C1 segment of cervical spinal cord (tissue), 14 donors: ENCODE measurements at regions not wholly inside any gene's neighbourhood (a gene's known extent, or its start where the extent isn't known, plus 50 kb on each side); places are given as distances from the start of the nearest gene placed in this dataset.

Experiments used
- DNase-seq, 14 donors: peaks; one replicate each; lab custom pipeline; 2025; lab: John Stamatoyannopoulos, UW

DNA sequence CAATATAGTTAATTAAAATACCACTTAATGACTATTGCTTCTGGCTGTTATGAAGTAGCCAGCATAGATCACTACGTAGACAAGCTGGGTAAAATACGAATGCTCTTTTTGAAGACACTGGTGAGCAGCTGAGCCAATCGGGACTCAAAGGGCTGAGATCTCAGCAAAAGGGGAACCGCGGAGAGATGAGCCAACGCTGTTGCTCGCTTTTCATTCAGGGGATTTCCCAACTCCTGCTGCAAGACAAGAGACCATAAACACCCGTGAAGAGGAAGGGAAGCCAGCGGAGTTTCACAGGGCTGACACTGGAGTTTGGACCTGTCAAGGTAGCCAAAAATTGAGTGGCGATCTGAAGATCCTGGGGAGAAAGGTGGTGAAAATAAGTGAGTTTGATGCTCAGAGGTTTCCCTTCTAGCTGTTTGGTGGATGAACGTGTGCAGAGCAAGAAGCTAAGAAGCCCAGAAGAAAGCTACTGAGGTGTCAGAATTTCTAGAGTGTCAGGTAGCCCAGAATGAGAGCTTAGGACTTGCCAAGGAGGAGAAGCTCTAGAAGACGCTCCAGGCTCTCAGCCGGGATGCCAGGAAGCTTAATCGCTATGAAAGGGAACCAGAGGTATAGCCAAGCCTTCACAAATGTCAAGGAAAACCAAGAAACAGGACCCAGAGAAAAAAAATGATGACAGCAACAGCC, 79.6 kb upstream of the RNU6ATAC start:
- peak in 6 of 14 donors; percentile 9 to 39 (median 16) for DNase-seq

DNA sequence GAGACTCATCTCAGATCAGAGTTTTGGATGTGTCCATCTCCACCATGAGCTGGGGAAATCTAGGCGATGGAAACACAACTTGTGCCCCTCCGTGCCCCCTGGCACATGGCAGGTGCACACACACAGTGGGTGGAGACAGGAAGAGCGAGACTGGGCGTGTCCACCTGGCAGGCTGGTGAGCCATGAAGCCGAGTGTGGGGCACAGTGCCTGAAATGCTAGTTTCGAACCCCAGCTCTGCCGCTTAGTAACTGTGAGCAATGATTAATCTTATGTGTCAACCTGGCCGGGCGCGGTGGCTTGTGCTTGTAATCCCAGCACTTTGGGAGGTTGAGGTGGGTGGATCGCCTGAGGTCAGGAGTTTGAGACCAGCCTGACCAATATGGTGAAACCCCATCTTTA, 80.8 kb upstream of the RNU6ATAC start:
- no peak for DNase-seq

DNA sequence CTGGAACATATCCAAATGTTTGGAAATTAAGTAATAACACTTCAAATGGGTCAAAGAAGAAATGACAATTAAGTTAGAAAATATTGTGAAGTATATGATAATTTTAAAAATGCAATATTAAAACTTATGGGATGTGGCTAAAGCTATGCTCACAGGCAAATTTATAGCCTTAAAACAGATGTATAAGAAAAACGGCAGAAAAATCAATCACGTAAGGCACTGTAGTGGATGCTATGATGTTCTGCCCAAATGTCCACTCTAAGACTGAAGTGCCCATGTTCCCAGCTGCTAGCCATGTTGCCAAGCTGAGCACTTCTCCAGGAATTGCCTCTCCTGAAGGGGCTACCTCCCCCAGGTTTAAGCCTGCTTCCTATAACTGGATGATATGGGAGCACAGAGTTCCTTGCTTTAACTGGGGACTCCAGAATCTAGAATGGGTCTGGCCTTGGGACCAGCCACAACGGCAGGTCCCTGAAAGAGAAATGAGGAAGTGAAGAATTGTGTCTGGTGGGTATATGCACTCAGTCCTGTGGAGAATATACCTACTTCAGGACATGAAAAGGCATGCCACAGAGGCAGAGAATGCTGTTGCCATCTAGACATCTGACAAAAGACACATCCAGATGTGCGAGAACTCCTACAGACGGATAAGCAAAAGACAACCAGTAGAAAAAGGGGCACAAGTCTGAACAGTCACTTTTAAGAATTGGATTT, 78.2 kb upstream of the RXRA start:
- no peak for DNase-seq

DNA sequence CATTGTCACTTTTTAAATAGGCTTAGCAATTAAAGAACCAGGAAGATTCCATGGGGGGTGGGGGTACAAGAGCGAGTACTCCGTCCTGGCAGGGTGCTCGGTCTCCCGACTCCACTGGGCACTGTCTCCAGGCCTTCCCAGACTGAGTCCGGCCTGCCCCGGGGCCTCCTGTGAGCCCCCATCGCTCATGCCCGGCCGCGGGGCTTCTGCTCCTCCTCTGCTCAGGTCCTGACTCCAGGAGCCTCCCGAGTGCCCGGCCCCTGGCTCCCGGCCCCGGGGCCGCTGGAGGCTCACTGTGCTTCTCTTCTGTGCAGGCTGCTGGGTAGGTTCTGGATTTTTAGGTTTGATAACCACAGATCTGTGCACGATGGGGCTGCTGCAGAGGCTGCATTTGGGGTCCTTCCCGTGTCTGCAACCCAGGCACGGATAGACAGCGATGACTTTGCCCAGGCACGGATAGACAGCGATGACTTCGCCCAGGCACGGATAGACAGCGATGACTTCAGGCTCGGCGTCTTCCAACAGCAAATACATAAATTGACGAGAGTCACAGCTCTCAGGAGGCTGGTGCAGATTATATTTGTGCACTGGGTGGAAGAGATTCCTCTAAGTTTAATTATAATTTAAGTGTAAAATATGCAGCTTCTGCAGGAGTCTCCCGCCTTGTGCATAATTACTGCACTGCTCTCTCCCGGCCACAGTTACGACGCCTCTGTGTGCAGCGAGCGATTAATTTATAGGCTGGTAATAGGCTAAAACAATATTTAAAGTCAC, 74.8 kb upstream of the RXRA start:
- no peak for DNase-seq

DNA sequence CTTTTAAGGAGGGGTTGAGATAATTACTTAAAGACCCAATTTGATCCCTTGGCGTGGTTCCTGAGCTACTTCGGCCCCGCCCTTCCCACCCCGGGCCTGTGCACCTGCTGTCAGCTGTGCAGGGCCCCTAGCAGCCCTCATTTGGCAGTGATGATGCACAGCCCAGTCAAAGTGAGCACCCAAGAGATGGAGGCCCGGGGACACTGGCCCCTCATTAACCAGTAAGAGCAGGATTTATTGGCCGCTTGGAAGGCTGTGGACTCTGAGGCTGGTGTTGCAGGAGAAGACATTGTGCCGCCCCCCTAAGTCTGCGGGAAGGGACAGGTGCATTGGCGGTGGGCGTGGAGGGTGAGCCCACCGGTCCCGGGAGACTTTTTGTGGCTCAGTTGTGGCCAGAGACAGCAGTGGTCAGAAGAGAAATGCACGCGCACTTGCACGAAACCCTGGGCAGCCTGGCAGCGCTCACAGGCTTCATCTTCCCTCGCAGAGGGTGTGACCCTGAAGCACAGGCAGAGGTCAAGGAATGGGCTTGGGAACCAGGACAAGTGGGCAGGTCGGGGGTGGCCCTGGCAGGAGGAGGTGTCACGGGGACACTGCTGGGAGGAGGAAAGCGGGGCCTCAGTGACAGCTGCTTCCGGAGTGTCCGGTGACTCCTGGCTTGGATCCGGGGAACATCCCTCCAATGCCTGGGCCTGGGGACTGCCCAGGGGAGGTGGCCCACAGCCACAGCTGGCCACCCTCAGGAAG, 74.0 kb upstream of the RXRA start:
- DNase-seq = no peak

DNA sequence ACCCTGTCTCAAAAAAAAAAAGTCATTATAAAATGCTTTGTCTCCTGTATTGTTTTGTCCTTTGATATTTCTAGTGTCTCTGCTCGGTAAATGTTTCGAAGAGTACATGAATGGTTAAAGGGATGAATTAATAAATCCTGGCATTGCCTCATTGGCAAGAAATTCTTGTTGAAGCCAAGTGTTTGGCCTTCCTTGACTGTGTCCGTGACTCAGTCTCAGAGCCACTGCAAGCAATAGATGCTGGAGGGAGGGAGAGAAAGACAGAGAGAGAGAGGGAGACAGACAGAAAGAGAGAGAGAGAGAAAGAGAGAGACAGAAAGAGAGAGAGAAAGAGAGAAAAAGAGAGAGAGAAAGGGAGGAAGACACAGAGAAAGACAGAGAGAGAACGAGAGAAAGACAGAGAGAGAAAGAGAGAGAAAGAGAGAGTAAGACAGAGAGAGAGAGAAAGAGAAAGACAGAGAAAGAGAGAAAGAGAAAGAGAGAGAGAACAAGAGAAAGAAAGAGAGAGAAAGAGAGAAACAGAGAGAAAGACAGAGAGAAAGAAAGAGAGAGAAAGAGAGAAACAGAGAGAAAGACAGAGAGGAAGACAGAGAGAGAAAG, 72.5 kb upstream of the RXRA start:
- DNase-seq = no peak

DNA sequence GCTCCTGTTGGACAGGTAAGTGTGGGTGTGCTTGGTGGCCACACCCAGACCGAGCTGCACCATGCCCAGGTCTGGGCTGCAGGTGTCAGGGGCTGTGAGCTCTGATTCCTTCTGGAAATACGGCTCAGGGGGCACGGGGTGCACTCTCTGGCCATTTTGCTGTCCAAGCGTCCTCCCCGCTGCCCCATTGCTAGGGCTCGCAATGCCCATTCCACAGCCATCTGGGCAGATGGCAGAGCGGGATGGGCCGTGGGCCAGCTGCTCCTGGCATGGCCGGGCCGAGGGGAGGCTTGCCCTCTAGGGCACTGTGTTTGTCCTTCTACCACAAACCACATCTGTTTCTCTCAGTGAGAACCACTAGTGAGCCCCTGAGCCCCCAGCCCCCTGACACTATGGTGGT, 67.9 kb upstream of the RXRA start:
- peak in 1 of 14 donors; percentile 28 for DNase-seq

DNA sequence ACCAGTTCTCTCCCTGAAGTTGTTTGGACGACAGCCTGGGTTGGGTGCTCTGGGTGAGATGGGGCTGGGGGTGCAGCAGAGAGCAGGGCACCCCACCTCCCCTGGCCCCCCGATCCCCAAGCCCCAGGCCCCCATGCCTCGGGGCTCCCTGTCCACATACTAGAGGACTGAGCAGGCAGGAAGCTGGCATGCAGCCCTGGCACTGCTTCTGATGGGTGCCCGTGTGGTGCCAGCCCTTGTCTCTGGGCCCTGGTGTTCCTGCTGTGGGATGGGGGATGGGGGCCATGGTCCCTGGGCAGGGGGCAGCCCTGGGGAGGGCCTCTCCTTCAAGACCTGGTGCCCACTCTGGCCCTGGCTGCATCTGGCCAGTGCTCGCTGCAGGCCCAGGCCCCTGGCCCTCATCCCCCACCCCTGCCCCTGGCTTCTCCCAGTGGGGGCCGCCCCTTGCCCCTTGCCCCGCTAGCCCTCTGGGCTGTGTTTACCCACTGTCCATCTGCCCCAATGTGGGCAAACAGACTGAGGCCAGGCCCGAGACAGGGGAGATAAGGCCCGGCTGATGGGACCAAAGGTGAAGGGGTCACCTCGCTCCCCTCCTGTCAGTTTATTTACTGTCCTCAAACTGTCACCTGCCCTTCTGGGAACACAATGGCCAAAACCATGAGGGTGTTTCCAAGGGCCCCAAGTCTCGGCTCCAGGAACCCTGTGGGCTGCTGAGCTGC, 67.3 kb upstream of the RXRA start:
- no peak for DNase-seq

DNA sequence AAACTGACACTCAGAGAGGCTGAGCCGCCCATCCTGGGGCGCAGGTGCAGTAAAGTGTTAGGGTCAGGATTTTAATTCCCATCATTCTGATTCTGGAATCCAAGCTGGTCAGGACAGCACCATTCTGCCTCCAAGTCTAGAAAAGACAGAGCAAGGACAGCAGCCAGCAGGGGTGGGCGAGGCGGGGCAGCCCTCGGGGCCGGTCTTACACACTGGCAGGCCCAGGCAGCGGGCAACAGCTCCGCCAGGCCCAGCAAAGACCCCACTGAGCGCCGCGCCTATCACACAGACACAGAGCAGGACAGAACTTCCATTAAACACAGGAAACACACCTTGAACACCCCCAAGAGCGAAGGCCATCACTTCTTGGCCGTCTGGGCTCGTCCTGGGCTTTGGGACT, 66.5 kb upstream of the RXRA start:
- DNase-seq = no peak

DNA sequence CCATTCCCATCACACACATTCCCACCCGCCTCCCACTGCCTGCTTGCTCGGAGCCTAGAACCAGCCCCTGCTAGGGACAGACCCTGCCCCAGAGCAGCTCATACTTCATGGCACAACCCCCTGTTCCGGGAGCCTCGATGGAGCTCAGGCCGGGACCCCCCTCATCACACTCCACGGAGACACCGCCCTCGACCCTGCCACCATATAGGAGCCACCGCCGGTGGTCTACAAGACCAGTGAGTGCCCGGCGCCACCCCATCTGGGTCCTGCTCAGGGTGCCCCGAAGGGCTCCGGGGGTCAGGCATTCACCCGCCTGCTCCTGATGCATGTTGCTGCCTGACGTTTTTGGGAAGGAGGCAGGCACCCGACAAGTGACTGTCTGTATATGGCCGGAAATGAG, 65.5 kb upstream of the RXRA start:
- no peak for DNase-seq

DNA sequence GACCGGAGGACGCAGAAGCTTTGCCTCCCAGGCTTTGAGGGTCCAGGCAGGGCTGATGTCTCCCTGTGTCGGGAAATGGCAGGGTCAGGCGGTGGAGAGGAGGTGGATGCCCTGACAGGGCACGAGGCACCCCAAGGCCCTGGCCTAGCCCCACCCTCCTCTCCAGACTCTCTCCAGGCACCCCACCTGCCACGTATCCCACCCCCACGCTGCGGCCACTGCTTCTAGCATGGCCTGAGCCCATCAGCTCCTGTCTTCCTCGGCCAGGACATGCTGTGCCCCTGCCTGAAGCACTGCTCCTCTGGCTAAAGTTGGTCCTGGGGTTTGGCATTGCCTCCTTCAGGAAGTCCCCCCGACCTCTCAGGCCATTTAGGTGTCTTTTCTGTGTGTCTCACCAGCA, 64.2 kb upstream of the RXRA start:
- DNase-seq = no peak

DNA sequence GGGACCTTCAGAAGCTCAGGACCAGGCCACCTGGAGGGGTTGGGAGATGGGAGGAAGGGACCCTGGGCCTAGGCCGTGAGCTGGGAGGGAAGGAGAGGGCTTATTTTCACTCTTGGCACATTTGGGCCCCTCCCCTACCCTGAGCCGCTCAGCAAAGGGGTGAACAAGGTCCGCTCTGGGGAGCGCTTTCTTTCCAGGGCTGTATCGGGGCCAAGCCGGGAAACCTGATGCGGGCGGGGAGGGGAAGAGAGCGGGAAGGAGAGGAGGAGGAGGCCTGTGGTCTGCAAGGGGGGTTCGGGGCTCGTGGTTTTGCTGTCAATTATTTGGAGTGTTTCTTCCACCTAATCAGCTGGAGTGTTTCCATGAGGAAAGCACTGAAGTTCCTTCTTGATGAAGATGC, 62.7 kb upstream of the RXRA start:
- DNase-seq = no peak

DNA sequence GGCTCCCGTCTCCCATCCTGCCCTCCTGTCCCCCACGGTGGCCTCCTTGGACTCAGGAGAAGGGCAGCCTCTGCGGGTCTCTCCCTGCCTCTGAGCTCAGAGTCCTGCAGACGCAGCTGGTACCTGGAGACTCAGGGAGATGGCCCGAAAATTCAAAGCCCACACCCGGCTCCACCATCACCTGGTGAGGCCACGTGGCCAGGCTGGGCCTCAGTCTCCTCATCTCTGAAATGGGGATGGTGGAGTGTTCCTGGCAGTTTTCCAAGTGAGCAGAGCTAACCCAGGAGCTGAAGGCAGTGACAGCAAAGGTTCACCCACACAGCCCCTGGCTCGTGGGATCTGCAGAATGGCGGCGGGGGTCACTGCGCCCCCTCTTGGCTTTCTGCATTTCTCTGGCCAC, 62.1 kb upstream of the RXRA start:
- no peak for DNase-seq

DNA sequence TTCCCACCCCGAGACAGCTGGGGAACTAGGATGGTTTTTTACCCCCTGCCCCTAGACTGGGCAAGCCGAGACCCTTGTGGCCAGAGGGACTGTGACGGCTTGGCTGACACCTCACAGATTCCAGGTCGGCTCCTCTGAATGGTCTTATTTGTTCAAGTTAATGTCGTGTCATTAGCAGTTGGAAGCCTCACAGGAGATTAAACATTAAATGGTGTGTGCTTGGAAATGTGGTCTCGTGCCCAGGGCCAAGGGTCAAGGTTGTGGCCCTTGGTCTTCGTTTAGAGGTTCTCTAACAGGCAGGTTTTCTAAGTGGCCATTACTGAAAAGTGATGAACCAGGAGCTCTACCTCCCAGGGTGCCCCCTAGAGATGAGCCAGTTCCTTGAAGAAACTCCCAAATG, 61.2 kb upstream of the RXRA start:
- no peak for DNase-seq

DNA sequence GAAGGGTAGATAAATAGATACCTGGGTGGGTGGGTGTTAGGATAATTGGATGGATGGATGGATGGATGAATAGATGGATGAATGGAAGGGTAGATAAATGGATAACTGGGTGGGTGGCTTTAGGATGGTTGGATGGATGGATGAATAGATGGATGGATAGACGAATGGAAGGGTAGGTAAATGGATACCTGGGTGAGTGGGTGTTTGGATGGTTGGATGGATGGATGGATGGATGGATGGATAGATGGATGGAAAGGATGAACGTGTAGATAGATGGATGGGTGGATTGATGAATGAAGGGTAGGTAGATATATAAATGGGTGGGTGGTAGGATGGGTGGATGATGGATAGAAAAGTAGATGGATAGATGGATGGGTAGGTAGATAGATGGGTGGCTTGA, 59.8 kb upstream of the RXRA start:
- DNase-seq = no peak

DNA sequence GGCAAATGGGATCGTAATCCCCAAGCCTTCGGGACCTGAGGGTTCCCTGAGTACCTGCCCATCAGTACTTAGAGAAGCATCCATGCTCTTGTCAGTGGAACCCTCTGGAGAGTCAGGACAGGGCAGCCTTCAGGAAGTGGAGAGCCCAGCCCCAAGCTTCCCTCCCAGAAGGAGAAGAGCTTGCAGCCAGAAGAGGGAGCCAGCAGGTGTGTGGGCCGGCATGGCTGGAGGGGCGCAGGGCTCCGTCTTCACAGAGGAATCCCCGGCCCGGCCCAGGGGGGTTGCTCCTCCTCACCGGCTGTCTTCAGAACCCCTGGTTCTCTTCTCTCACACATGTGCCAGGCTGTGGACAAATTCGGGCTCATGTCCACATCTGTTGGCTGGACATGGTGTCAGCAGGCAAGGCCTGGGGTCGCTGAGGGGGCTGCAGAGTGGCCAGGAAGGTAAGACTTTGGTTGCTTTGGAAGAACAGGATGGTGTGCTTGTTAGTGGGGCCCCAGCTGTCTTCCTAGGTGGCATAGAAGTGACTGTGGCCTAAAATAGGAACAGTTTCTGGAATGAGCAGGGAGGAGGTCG, 58.9 kb upstream of the RXRA start:
- no peak for DNase-seq

DNA sequence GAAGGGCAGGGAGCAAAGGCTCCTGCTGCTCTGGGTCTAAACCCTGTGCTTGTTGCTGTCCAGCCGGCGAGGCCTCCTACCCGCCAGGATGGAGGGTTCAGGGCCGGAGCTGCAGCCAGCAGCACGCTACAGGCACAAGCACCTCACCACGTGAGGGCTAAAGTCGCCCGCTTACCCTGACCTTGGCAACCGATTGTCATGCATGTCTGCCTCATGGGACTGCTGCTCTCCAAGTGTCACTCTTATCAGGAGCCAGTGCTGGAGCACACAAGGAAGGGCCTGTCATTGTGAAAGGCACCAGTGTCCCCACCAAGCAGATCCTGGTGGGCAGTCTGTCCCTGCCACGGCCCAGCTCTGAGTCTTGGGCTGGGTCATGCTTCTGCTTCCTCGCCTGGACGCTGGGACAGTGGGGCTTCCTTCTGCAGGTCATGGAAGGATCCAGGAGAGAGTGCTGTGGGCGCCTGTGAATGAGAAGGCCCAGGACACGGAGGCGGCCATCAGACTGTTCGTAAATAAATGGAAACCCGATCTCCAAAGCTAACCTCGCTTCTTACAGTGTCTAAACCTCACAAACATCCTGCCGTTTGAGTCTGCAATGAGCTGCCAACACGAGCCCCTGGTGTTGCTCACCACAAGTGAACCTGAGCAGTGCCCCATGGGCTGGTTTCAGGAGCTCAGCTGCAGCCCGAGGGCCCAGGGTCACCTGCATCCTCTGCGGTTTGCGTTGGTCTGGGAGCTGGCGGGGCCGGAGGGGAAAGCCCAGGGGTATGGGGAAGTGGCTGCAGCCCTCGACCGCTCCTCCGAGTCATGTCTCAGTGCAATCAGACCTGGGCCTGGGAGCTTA, 58.2 kb upstream of the RXRA start:
- DNase-seq = peak in 4 of 14 donors; percentile 11 to 34 (median 18)

DNA sequence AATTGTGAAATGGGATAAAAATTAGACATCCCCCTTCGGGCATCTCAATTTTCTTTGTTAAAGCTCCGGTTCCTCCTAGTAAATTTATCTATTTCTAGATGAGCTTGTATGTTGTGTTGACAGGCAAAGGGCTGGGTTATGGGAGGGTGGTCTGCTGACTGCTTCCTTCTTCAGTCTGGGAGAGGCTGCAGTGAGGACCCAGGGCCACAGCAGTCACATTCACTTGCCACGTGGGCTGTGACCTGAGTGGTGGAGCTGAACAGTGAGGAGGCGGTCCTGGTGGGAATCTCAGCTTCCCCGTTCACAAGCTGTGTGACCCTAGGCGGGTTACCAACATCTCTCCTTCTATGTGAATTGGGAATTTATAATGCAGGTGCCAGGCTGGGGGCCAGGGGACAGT, 57.5 kb upstream of the RXRA start:
- DNase-seq = no peak
